Loucy (cell line): ENCODE measurements at regions not wholly inside any gene's neighbourhood (a gene's known extent, or its start where the extent isn't known, plus 50 kb on each side); places are given as distances from the start of the nearest gene placed in this dataset.

Experiments
- H2AFZ ChIP-seq: fragments of 200-600 bp; sonication (generic); 2 replicates; pipeline ENCODE4 v1.6.0; 2016; ENCODE audit warnings: antibody characterized with exemption, mild to moderate bottlenecking, low read length, moderate library complexity
- H3F3A ChIP-seq: fragments of 200-600 bp; 2 replicates; pipeline ENCODE4 v1.6.0; 2016; ENCODE audit warnings: antibody characterized with exemption, low read depth, mild to moderate bottlenecking
- H3K27me3 ChIP-seq: fragments of 200-600 bp; sonication (generic); 2 replicates; pipeline ENCODE4 v1.6.1; 2014; ENCODE audit warnings: low read length, mild to moderate bottlenecking; ENCODE audit not compliant: insufficient read depth, poor library complexity, severe bottlenecking
- H3K36me3 ChIP-seq: fragments of 200-600 bp; sonication (generic); 2 replicates; pipeline ENCODE4 v1.6.1; 2016; ENCODE audit warnings: low read length; ENCODE audit not compliant: insufficient read depth
- H3K4me1 ChIP-seq: fragments of 200-600 bp; sonication (generic); 2 replicates; pipeline ENCODE4 v1.5.1; 2014; ENCODE audit warnings: low read length, mild to moderate bottlenecking; ENCODE audit not compliant: insufficient read depth, poor library complexity, severe bottlenecking
- H3K4me2 ChIP-seq: fragments of 200-600 bp; sonication (generic); 2 replicates; pipeline ENCODE4 v1.6.0; 2014; ENCODE audit warnings: antibody characterized with exemption, low read length, low read depth, mild to moderate bottlenecking; ENCODE audit not compliant: poor library complexity, severe bottlenecking
- H3K4me3 ChIP-seq: fragments of 200-600 bp; sonication (generic); 2 replicates; pipeline ENCODE4 v1.5.1; 2014; ENCODE audit warnings: low read length, mild to moderate bottlenecking, mixed read lengths; ENCODE audit not compliant: poor library complexity, severe bottlenecking
- H3K79me2 ChIP-seq: fragments of 200-600 bp; sonication (generic); 2 replicates; pipeline ENCODE4 v1.6.1; 2014; ENCODE audit warnings: low read length; ENCODE audit not compliant: insufficient read depth
- H3K9ac ChIP-seq: fragments of 200-600 bp; sonication (generic); 2 replicates; pipeline ENCODE4 v1.6.0; 2014; ENCODE audit warnings: mild to moderate bottlenecking, low read depth, low read length, moderate library complexity; ENCODE audit not compliant: poor library complexity, severe bottlenecking
- H3K9me2 ChIP-seq: fragments of 200-600 bp; sonication (generic); replicated peaks from 2 replicates; pipeline ENCODE4 v1.6.1; 2016; ENCODE audit warnings: low read depth, low read length, mixed read lengths
- H3K9me3 ChIP-seq: fragments of 200-600 bp; sonication (generic); 2 replicates; pipeline ENCODE4 v1.6.1; 2014; ENCODE audit warnings: mild to moderate bottlenecking, antibody characterized with exemption, low read length, low read depth; ENCODE audit not compliant: insufficient read depth
- H4K20me1 ChIP-seq: fragments of 200-600 bp; sonication (generic); 2 replicates; pipeline ENCODE4 v1.6.0; 2014; ENCODE audit warnings: antibody characterized with exemption, low read length, mild to moderate bottlenecking; ENCODE audit not compliant: insufficient read depth, poor library complexity, severe bottlenecking
- CTCF ChIP-seq: fragments of 200-600 bp; sonication (generic); conservative IDR thresholded peaks from 2 replicates; pipeline ENCODE4 v1.5.1; 2014; ENCODE audit warnings: mild to moderate bottlenecking, antibody characterized with exemption, low read length
- EZH2phosphoT487 ChIP-seq: fragments of 200-600 bp; IDR thresholded peaks from 2 replicates; pipeline ENCODE4 v1.6.1; 2018; ENCODE audit warnings: antibody characterized with exemption, mild to moderate bottlenecking, moderate library complexity, borderline replicate concordance

GRCh38 chr1:200343874-200344273 is 66.0 kb downstream of the ZNF281 start:
- Histone ChIP-seq H2AFZ (no peak overlapping the region), H3K4me3 (no peak overlapping the region), H3K9me3 (no peaks in the 10 kb centered on the region), H4K20me1 (no peaks in the 10 kb centered on the region), H3K9ac (no peak overlapping the region), H3K27me3 (no peaks in the 10 kb centered on the region), H3K4me2 (no peak overlapping the region), H3K36me3 (no peaks in the 10 kb centered on the region), H3K79me2 (no peaks in the 10 kb centered on the region), H3F3A (no peaks in the 10 kb centered on the region), H3K4me1 (peaks cover 7% of the 10 kb centered on the region), H3K9me2 (no peaks in the 10 kb centered on the region)
- TF ChIP-seq CTCF (no peak), EZH2phosphoT487 (no peak)

- H4K20me1 ChIP-seq, result no peaks in the 10 kb centered on the region
- no peak for TF ChIP-seq CTCF
- H3K36me3 ChIP-seq, result no peaks in the 10 kb centered on the region
- H3F3A ChIP-seq, result no peaks in the 10 kb centered on the region
- no peak overlapping the region for H3K4me3 ChIP-seq
- no peaks in the 10 kb centered on the region for H3K9me2 ChIP-seq
- H3K4me1 ChIP-seq, result peaks cover 9% of the 10 kb centered on the region
- H3K9me3 ChIP-seq, result no peaks in the 10 kb centered on the region
- no peak overlapping the region for H3K9ac ChIP-seq
- H3K27me3 ChIP-seq, result no peaks in the 10 kb centered on the region
- H2AFZ ChIP-seq, result no peak overlapping the region
- H3K4me2 ChIP-seq, result no peak overlapping the region
- no peaks in the 10 kb centered on the region for H3K79me2 ChIP-seq
Observed at GRCh38 chr1:200342511-200343311, 67.1 kb downstream of the ZNF281 start.

GRCh38 chr1:200338451-200338850 is 71.4 kb downstream of the ZNF281 start:
- TF ChIP-seq CTCF (no peak), EZH2phosphoT487 (no peak)
- Histone ChIP-seq H3K9me2 (no peaks in the 10 kb centered on the region), H3F3A (no peaks in the 10 kb centered on the region), H3K79me2 (no peaks in the 10 kb centered on the region), H3K9me3 (no peaks in the 10 kb centered on the region), H3K4me3 (no peak overlapping the region), H3K4me1 (peaks cover 11% of the 10 kb centered on the region), H3K4me2 (no peak overlapping the region), H2AFZ (no peak overlapping the region), H3K27me3 (no peaks in the 10 kb centered on the region), H4K20me1 (no peaks in the 10 kb centered on the region), H3K36me3 (no peaks in the 10 kb centered on the region), H3K9ac (no peak overlapping the region)
